ENCODE measurements at regions not wholly inside any gene's neighbourhood (a gene's known extent, or its start where the extent isn't known, plus 50 kb on each side); places are given as distances from the start of the nearest gene placed in this dataset.

GRCh38 chr9:118423021-118423420 is 718.8 kb downstream of the TLR4 start:
- DNase-seq = no peak

GRCh38 chr9:118423721-118424120 is 719.5 kb downstream of the TLR4 start:
- DNase-seq = no peak

- no peak for DNase-seq
Measured at GRCh38 chr9:118426772-118427171, 722.6 kb downstream of the TLR4 start.

GRCh38 chr9:118438810-118439209 is 734.6 kb downstream of the TLR4 start:
- DNase-seq = no peak

- no peak for DNase-seq
Measured at GRCh38 chr9:118439441-118439840, 735.2 kb downstream of the TLR4 start.

- DNase-seq = no peak
Measured at GRCh38 chr9:118444403-118444802, 740.2 kb downstream of the TLR4 start.

GRCh38 chr9:118446943-118447639 is 742.9 kb downstream of the TLR4 start:
- DNase-seq = peak in 1 of 2 experiments; percentile 39

GRCh38 chr9:118449554-118449953 is 745.4 kb downstream of the TLR4 start:
- DNase-seq = peak in 1 of 2 experiments; percentile 59

- no peak for DNase-seq
Measured at GRCh38 chr9:118455259-118455658, 751.1 kb downstream of the TLR4 start.

GRCh38 chr9:118455788-118456187 is 751.6 kb downstream of the TLR4 start:
- peak; percentile 74 to 94 for DNase-seq

GRCh38 chr9:118457171-118458000 is 753.2 kb downstream of the TLR4 start:
- no peak for DNase-seq

- peak; percentile 87 to 98 for DNase-seq
Measured at GRCh38 chr9:118459913-118460312, 755.7 kb downstream of the TLR4 start.

- DNase-seq = no peak
Measured at GRCh38 chr9:118463419-118463818, 759.2 kb downstream of the TLR4 start.

GRCh38 chr9:118473521-118473920 is 769.3 kb downstream of the TLR4 start:
- no peak for DNase-seq

GRCh38 chr9:118478752-118479151 is 774.5 kb downstream of the TLR4 start:
- DNase-seq = no peak

- DNase-seq = no peak
Measured at GRCh38 chr9:118482306-118482705, 778.1 kb downstream of the TLR4 start.

- no peak for DNase-seq
Measured at GRCh38 chr9:118483677-118484076, 779.5 kb downstream of the TLR4 start.

- no peak for DNase-seq
Measured at GRCh38 chr9:118503236-118503635, 799.0 kb downstream of the TLR4 start.

- DNase-seq = no peak
Measured at GRCh38 chr9:118510711-118511110, 806.5 kb downstream of the TLR4 start.

- DNase-seq = no peak
Measured at GRCh38 chr9:118515947-118516346, 811.7 kb downstream of the TLR4 start.

- no peak for DNase-seq
Measured at GRCh38 chr9:118521261-118521660, 817.1 kb downstream of the TLR4 start.

- DNase-seq = peak; percentile 66 to 90
Measured at GRCh38 chr9:118522093-118523028, 818.2 kb downstream of the TLR4 start.

GRCh38 chr9:118527261-118527660 is 823.1 kb downstream of the TLR4 start:
- DNase-seq = no peak

Measured in NCI-H2081 (cell line).